HEK293T (cell line): ENCODE measurements at regions not wholly inside any gene's neighbourhood (a gene's known extent, or its start where the extent isn't known, plus 50 kb on each side); places are given as distances from the start of the nearest gene placed in this dataset.

Experiments used
- CTCF ChIA-PET: fragments of 350-600 bp; formaldehyde crosslinking; extraction: SDS; loops from one replicate; lab custom pipeline; 2021; ENCODE audit warnings: antibody characterized with exemption, inconsistent platforms; lab: Yijun Ruan, JAX
- POLR2A ChIA-PET: fragments of 350-600 bp; formaldehyde crosslinking; extraction: SDS; loops from one replicate; lab custom pipeline; 2020; ENCODE audit warnings: antibody characterized with exemption, inconsistent platforms; lab: Yijun Ruan, JAX
- DNase-seq: peaks from one replicate; pipeline ENCODE4 v3.0.0; 2012; ENCODE audit warnings: mixed read lengths; ENCODE audit errors: extremely low spot score
- ARNT ChIP-seq: fragments of 450-650 bp; IDR thresholded peaks from 2 replicates; pipeline ENCODE4 v1.6.1; 2017; ENCODE audit warnings: mild to moderate bottlenecking
- BHLHE40 ChIP-seq: fragments of 450-650 bp; IDR thresholded peaks from 2 replicates; pipeline ENCODE4 v1.6.1; 2016; ENCODE audit warnings: mild to moderate bottlenecking, moderate library complexity, borderline replicate concordance
- CTBP1 ChIP-seq: fragments of 450-650 bp; IDR thresholded peaks from 2 replicates; pipeline ENCODE4 v1.6.1; 2016; ENCODE audit warnings: borderline replicate concordance
- ELF4 ChIP-seq: fragments of 450-650 bp; IDR thresholded peaks from 2 replicates; pipeline ENCODE4 v1.6.1; 2017; ENCODE audit warnings: antibody characterized with exemption
- FOXA1 ChIP-seq: fragments of 450-650 bp; IDR thresholded peaks from 2 replicates; pipeline ENCODE4 v1.6.1; 2016; ENCODE audit warnings: mild to moderate bottlenecking
- FOXK2 ChIP-seq: fragments of 450-650 bp; IDR thresholded peaks from 2 replicates; pipeline ENCODE4 v1.6.1; 2016; ENCODE audit warnings: mild to moderate bottlenecking
- FOXM1 ChIP-seq: fragments of 450-650 bp; IDR thresholded peaks from 2 replicates; pipeline ENCODE4 v1.6.1; 2017; ENCODE audit warnings: mild to moderate bottlenecking, borderline replicate concordance
- HDGF ChIP-seq: fragments of 450-650 bp; IDR thresholded peaks from 2 replicates; pipeline ENCODE4 v1.6.1; 2017; ENCODE audit warnings: antibody characterized with exemption, borderline replicate concordance
- L3MBTL2 ChIP-seq: fragments of 450-650 bp; conservative IDR thresholded peaks from 2 replicates; pipeline ENCODE4 v1.6.1; 2016; ENCODE audit warnings: mild to moderate bottlenecking
- LEF1 ChIP-seq: fragments of 450-650 bp; IDR thresholded peaks from 2 replicates; pipeline ENCODE4 v1.6.1; 2017; ENCODE audit warnings: mild to moderate bottlenecking, borderline replicate concordance
- NFRKB ChIP-seq: fragments of 450-650 bp; IDR thresholded peaks from 2 replicates; pipeline ENCODE4 v1.6.1; 2016; ENCODE audit warnings: mild to moderate bottlenecking, moderate library complexity
- PKNOX1 ChIP-seq: fragments of 450-650 bp; IDR thresholded peaks from 2 replicates; pipeline ENCODE4 v1.6.1; 2016
- SP1 ChIP-seq: fragments of 450-650 bp; IDR thresholded peaks from 2 replicates; pipeline ENCODE4 v1.6.1; 2017
- SUZ12 ChIP-seq: fragments of 450-650 bp; IDR thresholded peaks from 2 replicates; pipeline ENCODE4 v1.6.1; 2016; ENCODE audit warnings: mild to moderate bottlenecking
- TARDBP ChIP-seq: fragments of 450-650 bp; IDR thresholded peaks from 2 replicates; pipeline ENCODE4 v1.6.1; 2016
- ZNF384 ChIP-seq: fragments of 450-650 bp; IDR thresholded peaks from 2 replicates; pipeline ENCODE4 v1.6.1; 2016

- CTCF ChIA-PET = no interaction called here
- POLR2A ChIA-PET = no interaction called here
- TF ChIP-seq FOXA1 = no peak
- TF ChIP-seq FOXM1 = no peak
- TF ChIP-seq SP1 = no peak
- no peak for TF ChIP-seq FOXK2
- no peak for TF ChIP-seq ZNF384
- no peak for TF ChIP-seq BHLHE40
- no peak for TF ChIP-seq SUZ12
- no peak for TF ChIP-seq TARDBP
- no peak for TF ChIP-seq PKNOX1
- TF ChIP-seq CTBP1 = no peak
- no peak for DNase-seq
Observed at GRCh38 chr14:101241807-101242278, 319.5 kb upstream of the DIO3 start.

- no peak for TF ChIP-seq ELF4
- no peak for TF ChIP-seq L3MBTL2
- CTCF ChIA-PET = no interaction called here
Observed at GRCh38 chr14:101242442-101243385, 318.6 kb upstream of the DIO3 start.

GRCh38 chr14:101243587-101244338 lies 317.5 kb upstream of the DIO3 start:
- TF ChIP-seq NFRKB = no peak
- TF ChIP-seq LEF1 = no peak
- no peak for TF ChIP-seq BHLHE40
- TF ChIP-seq SP1 = no peak
- no peak for TF ChIP-seq SUZ12
- no peak for TF ChIP-seq FOXA1
- TF ChIP-seq FOXM1 = no peak
- TF ChIP-seq ARNT = no peak
- no peak for TF ChIP-seq ELF4
- TF ChIP-seq ZNF384 = no peak
- TF ChIP-seq PKNOX1 = no peak
- no peak for TF ChIP-seq TARDBP
- no peak for TF ChIP-seq HDGF
- TF ChIP-seq L3MBTL2 = no peak
- no peak for TF ChIP-seq CTBP1
- CTCF ChIA-PET = no interaction called here
- DNase-seq = no peak
- POLR2A ChIA-PET = no interaction called here

More at GRCh38 chr14:101242442-101243385, 318.6 kb upstream of the DIO3 start:
- POLR2A ChIA-PET = no interaction called here
- no peak for DNase-seq

DNA sequence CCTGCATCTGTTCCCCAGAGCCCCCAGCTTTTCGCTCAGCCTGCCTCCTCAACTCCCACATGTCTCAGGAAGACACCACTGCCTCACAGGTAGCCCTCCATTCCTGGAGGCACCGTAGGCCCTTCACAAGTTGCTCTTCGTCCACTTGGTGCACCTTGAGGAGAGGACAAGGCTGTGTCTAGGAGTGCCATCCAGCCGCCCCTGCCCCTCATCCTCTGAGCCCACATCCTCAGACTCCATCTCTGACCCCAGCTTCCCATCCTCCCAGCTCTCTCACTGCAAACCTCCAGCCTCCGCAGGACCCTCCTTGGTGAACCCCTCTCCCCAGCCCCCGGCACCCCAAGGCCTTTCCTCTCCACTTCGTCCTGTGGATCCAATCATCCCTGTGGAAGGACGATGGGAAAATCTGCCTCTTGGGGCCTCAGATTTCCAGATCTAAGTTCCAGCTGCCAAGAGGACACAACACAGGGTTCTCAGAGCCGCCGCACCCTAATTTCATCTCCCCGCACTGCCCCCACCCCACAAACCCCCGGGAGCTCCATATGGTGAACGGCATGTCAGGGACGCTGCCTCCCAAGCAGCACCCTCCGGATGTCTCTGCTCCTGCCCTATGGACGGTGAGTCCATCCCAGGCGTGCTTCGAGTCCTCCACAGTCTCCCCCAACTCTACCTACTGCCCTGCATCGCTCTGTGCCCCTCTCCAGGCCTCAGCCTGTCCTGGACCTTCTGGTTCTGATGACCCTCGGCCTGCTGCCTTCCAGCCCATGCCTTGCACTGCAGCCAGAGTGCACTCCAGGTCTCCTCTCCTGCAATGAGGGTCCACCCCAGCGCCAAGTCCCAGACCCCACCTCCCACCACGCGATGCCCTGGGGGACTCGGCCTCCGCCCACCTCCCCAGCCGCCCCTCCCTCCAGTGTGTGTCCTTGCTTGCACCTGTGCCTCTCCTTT lies 314.1 kb upstream of the DIO3 start:
- ChIA-PET POLR2A (no interaction called here), CTCF (no interaction called here)
- no peak for DNase-seq
- TF ChIP-seq TARDBP = no peak
- TF ChIP-seq CTBP1 = no peak
- TF ChIP-seq PKNOX1 = no peak
- no peak for TF ChIP-seq SP1
- TF ChIP-seq FOXK2 = no peak
- no peak for TF ChIP-seq NFRKB
- TF ChIP-seq BHLHE40 = no peak
- TF ChIP-seq SUZ12 = no peak
- no peak for TF ChIP-seq ZNF384
- no peak for TF ChIP-seq ELF4
- no peak for TF ChIP-seq LEF1
- no peak for TF ChIP-seq ARNT
- TF ChIP-seq L3MBTL2 = no peak
- no peak for TF ChIP-seq HDGF
- TF ChIP-seq FOXA1 = no peak

- DNase-seq = no peak
- POLR2A ChIA-PET = no interaction called here
- CTCF ChIA-PET = no interaction called here
- TF ChIP-seq HDGF (no peak), TARDBP (no peak), NFRKB (no peak), FOXK2 (no peak), ELF4 (no peak), LEF1 (no peak), PKNOX1 (no peak), ARNT (no peak)
Observed at GRCh38 chr14:101247842-101248725, 313.2 kb upstream of the DIO3 start.
